ENCODE measurements at regions not wholly inside any gene's neighbourhood (a gene's known extent, or its start where the extent isn't known, plus 50 kb on each side); places are given as distances from the start of the nearest gene placed in this dataset.

- DNase-seq, result no peak
These were observed 117.6 kb upstream of the CDH4 start for GRCh38 chr20:61134296-61135030.

- DNase-seq, result no peak
These were observed 116.8 kb upstream of the CDH4 start for GRCh38 chr20:61135266-61135665.

- no peak for DNase-seq
These were observed 116.1 kb upstream of the CDH4 start for GRCh38 chr20:61135968-61136367.

GRCh38 chr20:61138566-61138965, 113.5 kb upstream of the CDH4 start:
- no peak for DNase-seq

- no peak for DNase-seq
These were observed 113.0 kb upstream of the CDH4 start for GRCh38 chr20:61139031-61139430.

- no peak for DNase-seq
These were observed 111.5 kb upstream of the CDH4 start for GRCh38 chr20:61140576-61140975.

- DNase-seq, result no peak
These were observed 106.0 kb upstream of the CDH4 start for GRCh38 chr20:61146023-61146422.

GRCh38 chr20:61149636-61150035, 102.4 kb upstream of the CDH4 start:
- no peak for DNase-seq

GRCh38 chr20:61157301-61157700, 94.8 kb upstream of the CDH4 start:
- DNase-seq, result no peak

GRCh38 chr20:61159957-61160686, 91.9 kb upstream of the CDH4 start:
- DNase-seq, result no peak

- no peak for DNase-seq
These were observed 90.2 kb upstream of the CDH4 start for GRCh38 chr20:61161726-61162390.

- DNase-seq, result no peak
These were observed 89.6 kb upstream of the CDH4 start for GRCh38 chr20:61162451-61162850.

- no peak for DNase-seq
These were observed 89.0 kb upstream of the CDH4 start for GRCh38 chr20:61163031-61163430.

- no peak for DNase-seq
These were observed 85.7 kb upstream of the CDH4 start for GRCh38 chr20:61166324-61166723.

GRCh38 chr20:61168605-61169004, 83.5 kb upstream of the CDH4 start:
- no peak for DNase-seq

GRCh38 chr20:61169874-61170273, 82.2 kb upstream of the CDH4 start:
- no peak for DNase-seq

- no peak for DNase-seq
These were observed 81.4 kb upstream of the CDH4 start for GRCh38 chr20:61170496-61171320.

GRCh38 chr20:61173267-61173666, 78.8 kb upstream of the CDH4 start:
- no peak for DNase-seq

- DNase-seq, result no peak
These were observed 77.9 kb upstream of the CDH4 start for GRCh38 chr20:61173961-61174725.

- DNase-seq, result no peak
These were observed 75.2 kb upstream of the CDH4 start for GRCh38 chr20:61176874-61177273.

GRCh38 chr20:61178551-61179071, 73.5 kb upstream of the CDH4 start:
- no peak for DNase-seq

- no peak for DNase-seq
These were observed 67.9 kb upstream of the CDH4 start for GRCh38 chr20:61184194-61184593.
